GM12878 (cell line): ENCODE measurements at regions not wholly inside any gene's neighbourhood (a gene's known extent, or its start where the extent isn't known, plus 50 kb on each side); places are given as distances from the start of the nearest gene placed in this dataset.

Source experiments
- ATAC-seq: fragments of 200-7000 bp; cut with Tn5 transposase; 3 replicates; pipeline ENCODE4 v1.9.1; 2020; ENCODE audit warnings: mild to moderate bottlenecking, moderate library complexity
- BruUV-seq: library from RNA; stranded (reverse); fragments of 400-500 nt; replicated peaks from 2 replicates; lab custom pipeline; 2021; lab: Mats Ljungman, UMichigan
- CTCF ChIA-PET: fragments of 300-600 bp; sonication (Branson Sonifier 250); formaldehyde crosslinking; extraction: SDS; loops from one replicate; lab custom pipeline; 2021; ENCODE audit warnings: inconsistent platforms; lab: Yijun Ruan, JAX
- POLR2A ChIA-PET: fragments of 350-600 bp; formaldehyde crosslinking; extraction: SDS; loops from one replicate; lab custom pipeline; 2021; ENCODE audit warnings: inconsistent platforms; lab: Charles Lee
- RAD21 ChIA-PET: fragments of 300-600 bp; sonication (Branson Sonifier 250); formaldehyde crosslinking; loops from one replicate; lab custom pipeline; 2023; ENCODE audit warnings: antibody characterized with exemption; ENCODE audit not compliant: unreplicated experiment; lab: Charles Lee
- SMC1A ChIA-PET: fragments of 300-600 bp; sonication (Branson Sonifier 250); formaldehyde crosslinking; loops from one replicate; lab custom pipeline; 2023; ENCODE audit not compliant: unreplicated experiment, uncharacterized antibody; lab: Charles Lee
- DNase-seq: peaks from one replicate; pipeline ENCODE4 v3.0.0-alpha.2; 2011; ENCODE audit warnings: low read depth, low spot score
- FAIRE-seq: peaks from 3 replicates; lab custom pipeline; 2011; peaks lifted over from hg19 to GRCh38; lab: Jason Lieb, UNC
- H2AFZ ChIP-seq: 2 replicates; pipeline ENCODE4 v1.6.0; 2011; ENCODE audit warnings: low read depth, low read length, control low read depth; ENCODE audit not compliant: control insufficient read depth
- H3K27ac ChIP-seq: 2 replicates; pipeline ENCODE4 v1.5.1; 2011; ENCODE audit warnings: control low read depth; ENCODE audit not compliant: control insufficient read depth, insufficient read depth
- H3K27me3 ChIP-seq, 2 experiments: replicated peaks in 1 of 2; 2 replicates each; pipeline versions ENCODE4 v1.6.0 to v1.6.1; 2011; ENCODE audit warnings: low read length in 1 of 2; ENCODE audit not compliant: control insufficient read depth in 2 of 2, insufficient read depth in 2 of 2
- H3K36me3 ChIP-seq, 2 experiments: 2 replicates each; pipeline ENCODE4 v1.5.1; 2011; ENCODE audit warnings: low read length in 1 of 2; ENCODE audit not compliant: control insufficient read depth in 2 of 2, insufficient read depth in 2 of 2
- H3K4me1 ChIP-seq: 2 replicates; pipeline ENCODE4 v1.6.1; 2011; ENCODE audit warnings: mild to moderate bottlenecking, low read length, moderate library complexity, mixed read lengths; ENCODE audit not compliant: control insufficient read depth, insufficient read depth
- H3K4me2 ChIP-seq: 2 replicates; pipeline ENCODE4 v1.6.0; 2011; ENCODE audit warnings: control low read depth; ENCODE audit not compliant: control insufficient read depth, insufficient read depth
- H3K4me3 ChIP-seq: fragments of 200-600 bp; sonication (generic); 2 replicates; pipeline ENCODE4 v1.5.1; 2016
- H3K79me2 ChIP-seq: 2 replicates; pipeline ENCODE4 v1.6.0; 2011; ENCODE audit warnings: low read length; ENCODE audit not compliant: control insufficient read depth, insufficient read depth
- H3K9ac ChIP-seq: 2 replicates; pipeline ENCODE4 v1.8.0; 2011; ENCODE audit warnings: low read length, control low read depth, mixed read lengths; ENCODE audit not compliant: control insufficient read depth, insufficient read depth
- H3K9me3 ChIP-seq: replicated peaks from 3 replicates; pipeline ENCODE4 v1.5.1; 2011; ENCODE audit warnings: mild to moderate bottlenecking, low read length; ENCODE audit not compliant: control insufficient read depth, insufficient read depth
- H4K20me1 ChIP-seq: 2 replicates; pipeline ENCODE4 v1.6.0; 2011; ENCODE audit not compliant: control insufficient read depth, insufficient read depth
- CREB1 ChIP-seq: IDR thresholded peaks from 2 replicates; pipeline ENCODE4 v1.6.1; 2012; ENCODE audit warnings: low read depth, mild to moderate bottlenecking, inconsistent platforms
- FOXM1 ChIP-seq: IDR thresholded peaks from 2 replicates; pipeline ENCODE4 v1.6.1; 2012; ENCODE audit warnings: low read depth, mild to moderate bottlenecking, inconsistent platforms, low read length, moderate library complexity
- HCFC1 ChIP-seq: fragments of 150-350 bp; IDR thresholded peaks from 2 replicates; pipeline ENCODE4 v1.6.1; 2014; ENCODE audit warnings: low read length
- JUNB ChIP-seq: IDR thresholded peaks from 2 replicates; pipeline ENCODE4 v1.6.1; 2016; ENCODE audit warnings: antibody characterized with exemption, mild to moderate bottlenecking
- LARP7 ChIP-seq: fragments of 450-650 bp; IDR thresholded peaks from 2 replicates; pipeline ENCODE4 v1.6.1; 2017; ENCODE audit warnings: mild to moderate bottlenecking
- POLR2A ChIP-seq: IDR thresholded peaks from 2 replicates; pipeline ENCODE4 v1.6.1; 2011; ENCODE audit warnings: low read depth, mild to moderate bottlenecking, low read length
- TAF1 ChIP-seq: IDR thresholded peaks from 2 replicates; pipeline ENCODE4 v1.6.1; 2011; ENCODE audit warnings: mild to moderate bottlenecking, low read depth, low read length, borderline replicate concordance
- ZNF274 ChIP-seq: IDR thresholded peaks from one replicate; pipeline ENCODE4 v1.8.0; 2011; ENCODE audit not compliant: insufficient read length, insufficient read depth
- WGBS: methylation state at CpG from one replicate; pipeline ENCODE4 v1.1.6; 2016; ENCODE audit warnings: low lambda C conversion rate; ENCODE audit not compliant: insufficient replicate concordance, insufficient coverage; ENCODE audit errors: missing lambda C conversion rate; 5-methylcytosine and 5-hydroxymethylcytosine counted together
- in situ Hi-C: fragments of 300-500 bp; cut with MboI; formaldehyde crosslinking; loops from 9 replicates; pipeline ENCODE4 v1.14.3; 2018; ENCODE audit warnings: mixed read lengths
- intact Hi-C: fragments of 100-400 bp; cut with micrococcal nuclease; formaldehyde crosslinking; loops from one replicate; pipeline ENCODE4 v1.14.2; 2022; ENCODE audit not compliant: unreplicated experiment
- TF ChIP-seq, protein P1 (sequence below): fragments of 450-650 bp; formaldehyde crosslinking; IDR thresholded peaks from 2 replicates; pipeline ENCODE4 v1.4.0; 2022; ENCODE audit warnings: mild to moderate bottlenecking, moderate library complexity
- TF ChIP-seq, protein P2 (sequence below): IDR thresholded peaks from 2 replicates; pipeline ENCODE4 v1.6.1; 2012; ENCODE audit warnings: improper control_type of control experiment, low read depth, low read length; ENCODE audit not compliant: insufficient replicate concordance
- TF ChIP-seq, protein P3 (sequence below): fragments of 450-650 bp; IDR thresholded peaks from 2 replicates; pipeline ENCODE4 v1.6.1; 2018; ENCODE audit warnings: borderline replicate concordance, mild to moderate bottlenecking; ENCODE audit not compliant: partially characterized antibody
- TF ChIP-seq, protein P4 (sequence below): fragments of 450-650 bp; IDR thresholded peaks from 2 replicates; pipeline ENCODE4 v1.6.1; 2018; ENCODE audit warnings: mild to moderate bottlenecking, low read depth, moderate library complexity; ENCODE audit not compliant: partially characterized antibody

DNA sequence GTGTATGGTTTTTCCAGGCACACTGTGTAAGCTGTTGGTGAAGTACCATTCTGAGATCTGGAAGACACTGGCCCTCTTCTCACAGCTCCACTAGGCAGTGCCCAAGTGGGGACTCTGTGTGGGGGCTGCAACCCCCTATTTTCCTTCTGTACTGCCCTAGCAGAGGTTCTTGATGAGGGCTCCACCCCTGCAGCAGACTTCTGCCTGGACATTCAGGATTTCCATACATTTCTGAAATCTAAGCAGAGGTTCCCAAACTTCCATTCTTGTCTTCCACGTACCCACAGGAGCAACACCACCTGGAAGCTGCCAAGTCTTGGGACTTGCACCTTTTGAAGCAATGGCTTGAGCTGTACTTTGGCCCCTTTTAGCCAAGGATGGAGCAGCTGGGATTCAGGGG, 85.2 kb upstream of the PRMT8 start:
- in situ Hi-C loops, result no loop called here
- H3K9ac ChIP-seq, result no peak overlapping the region
- WGBS, result 0% methylated on average over 1 of the region's 1 CpG
- no peaks in the 10 kb centered on the region for H3K36me3 ChIP-seq
- ChIA-PET POLR2A (no interaction called here), CTCF (no interaction called here), SMC1A (no interaction called here), RAD21 (no interaction called here)
- intact Hi-C loops, result no loop called here
- ATAC-seq (no peak), DNase-seq (no peak), FAIRE-seq (no peak)
- no peaks in the 10 kb centered on the region for H3K27me3 ChIP-seq
- BruUV-seq, result no TSS peak
- no peak overlapping the region for H2AFZ ChIP-seq
- no peak overlapping the region for H3K4me3 ChIP-seq
- H3K4me2 ChIP-seq, result no peak overlapping the region
- H3K27ac ChIP-seq, result no peak overlapping the region
- no peaks in the 10 kb centered on the region for H3K4me1 ChIP-seq
- no peaks in the 10 kb centered on the region for H4K20me1 ChIP-seq
- H3K79me2 ChIP-seq, result no peaks in the 10 kb centered on the region
- no peaks in the 10 kb centered on the region; the same call in 2 of the 3 replicates for H3K9me3 ChIP-seq
- TF ChIP-seq, protein P1, sequence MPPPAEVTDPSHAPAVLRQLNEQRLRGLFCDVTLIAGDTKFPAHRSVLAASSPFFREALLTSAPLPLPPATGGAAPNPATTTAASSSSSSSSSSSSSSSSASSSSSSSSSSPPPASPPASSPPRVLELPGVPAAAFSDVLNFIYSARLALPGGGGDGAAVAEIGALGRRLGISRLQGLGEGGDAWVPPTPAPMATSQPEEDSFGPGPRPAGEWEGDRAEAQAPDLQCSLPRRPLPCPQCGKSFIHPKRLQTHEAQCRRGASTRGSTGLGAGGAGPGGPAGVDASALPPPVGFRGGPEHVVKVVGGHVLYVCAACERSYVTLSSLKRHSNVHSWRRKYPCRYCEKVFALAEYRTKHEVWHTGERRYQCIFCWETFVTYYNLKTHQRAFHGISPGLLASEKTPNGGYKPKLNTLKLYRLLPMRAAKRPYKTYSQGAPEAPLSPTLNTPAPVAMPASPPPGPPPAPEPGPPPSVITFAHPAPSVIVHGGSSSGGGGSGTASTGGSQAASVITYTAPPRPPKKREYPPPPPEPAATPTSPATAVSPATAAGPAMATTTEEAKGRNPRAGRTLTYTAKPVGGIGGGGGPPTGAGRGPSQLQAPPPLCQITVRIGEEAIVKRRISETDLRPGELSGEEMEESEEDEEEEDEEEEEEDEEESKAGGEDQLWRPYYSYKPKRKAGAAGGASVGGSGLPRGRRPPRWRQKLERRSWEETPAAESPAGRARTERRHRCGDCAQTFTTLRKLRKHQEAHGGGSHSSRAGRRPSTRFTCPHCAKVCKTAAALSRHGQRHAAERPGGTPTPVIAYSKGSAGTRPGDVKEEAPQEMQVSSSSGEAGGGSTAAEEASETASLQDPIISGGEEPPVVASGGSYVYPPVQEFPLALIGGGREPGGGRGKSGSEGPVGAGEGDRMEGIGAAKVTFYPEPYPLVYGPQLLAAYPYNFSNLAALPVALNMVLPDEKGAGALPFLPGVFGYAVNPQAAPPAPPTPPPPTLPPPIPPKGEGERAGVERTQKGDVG (CRISPR knock-in tag), result no peak
- TF ChIP-seq LARP7, result no peak
- no peak for TF ChIP-seq ZNF274
- TF ChIP-seq CREB1, result no peak
- TF ChIP-seq, protein P2, sequence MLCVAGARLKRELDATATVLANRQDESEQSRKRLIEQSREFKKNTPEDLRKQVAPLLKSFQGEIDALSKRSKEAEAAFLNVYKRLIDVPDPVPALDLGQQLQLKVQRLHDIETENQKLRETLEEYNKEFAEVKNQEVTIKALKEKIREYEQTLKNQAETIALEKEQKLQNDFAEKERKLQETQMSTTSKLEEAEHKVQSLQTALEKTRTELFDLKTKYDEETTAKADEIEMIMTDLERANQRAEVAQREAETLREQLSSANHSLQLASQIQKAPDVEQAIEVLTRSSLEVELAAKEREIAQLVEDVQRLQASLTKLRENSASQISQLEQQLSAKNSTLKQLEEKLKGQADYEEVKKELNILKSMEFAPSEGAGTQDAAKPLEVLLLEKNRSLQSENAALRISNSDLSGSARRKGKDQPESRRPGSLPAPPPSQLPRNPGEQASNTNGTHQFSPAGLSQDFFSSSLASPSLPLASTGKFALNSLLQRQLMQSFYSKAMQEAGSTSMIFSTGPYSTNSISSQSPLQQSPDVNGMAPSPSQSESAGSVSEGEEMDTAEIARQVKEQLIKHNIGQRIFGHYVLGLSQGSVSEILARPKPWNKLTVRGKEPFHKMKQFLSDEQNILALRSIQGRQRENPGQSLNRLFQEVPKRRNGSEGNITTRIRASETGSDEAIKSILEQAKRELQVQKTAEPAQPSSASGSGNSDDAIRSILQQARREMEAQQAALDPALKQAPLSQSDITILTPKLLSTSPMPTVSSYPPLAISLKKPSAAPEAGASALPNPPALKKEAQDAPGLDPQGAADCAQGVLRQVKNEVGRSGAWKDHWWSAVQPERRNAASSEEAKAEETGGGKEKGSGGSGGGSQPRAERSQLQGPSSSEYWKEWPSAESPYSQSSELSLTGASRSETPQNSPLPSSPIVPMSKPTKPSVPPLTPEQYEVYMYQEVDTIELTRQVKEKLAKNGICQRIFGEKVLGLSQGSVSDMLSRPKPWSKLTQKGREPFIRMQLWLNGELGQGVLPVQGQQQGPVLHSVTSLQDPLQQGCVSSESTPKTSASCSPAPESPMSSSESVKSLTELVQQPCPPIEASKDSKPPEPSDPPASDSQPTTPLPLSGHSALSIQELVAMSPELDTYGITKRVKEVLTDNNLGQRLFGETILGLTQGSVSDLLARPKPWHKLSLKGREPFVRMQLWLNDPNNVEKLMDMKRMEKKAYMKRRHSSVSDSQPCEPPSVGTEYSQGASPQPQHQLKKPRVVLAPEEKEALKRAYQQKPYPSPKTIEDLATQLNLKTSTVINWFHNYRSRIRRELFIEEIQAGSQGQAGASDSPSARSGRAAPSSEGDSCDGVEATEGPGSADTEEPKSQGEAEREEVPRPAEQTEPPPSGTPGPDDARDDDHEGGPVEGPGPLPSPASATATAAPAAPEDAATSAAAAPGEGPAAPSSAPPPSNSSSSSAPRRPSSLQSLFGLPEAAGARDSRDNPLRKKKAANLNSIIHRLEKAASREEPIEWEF, result no peak
- no peak for TF ChIP-seq POLR2A
- TF ChIP-seq, protein P3, sequence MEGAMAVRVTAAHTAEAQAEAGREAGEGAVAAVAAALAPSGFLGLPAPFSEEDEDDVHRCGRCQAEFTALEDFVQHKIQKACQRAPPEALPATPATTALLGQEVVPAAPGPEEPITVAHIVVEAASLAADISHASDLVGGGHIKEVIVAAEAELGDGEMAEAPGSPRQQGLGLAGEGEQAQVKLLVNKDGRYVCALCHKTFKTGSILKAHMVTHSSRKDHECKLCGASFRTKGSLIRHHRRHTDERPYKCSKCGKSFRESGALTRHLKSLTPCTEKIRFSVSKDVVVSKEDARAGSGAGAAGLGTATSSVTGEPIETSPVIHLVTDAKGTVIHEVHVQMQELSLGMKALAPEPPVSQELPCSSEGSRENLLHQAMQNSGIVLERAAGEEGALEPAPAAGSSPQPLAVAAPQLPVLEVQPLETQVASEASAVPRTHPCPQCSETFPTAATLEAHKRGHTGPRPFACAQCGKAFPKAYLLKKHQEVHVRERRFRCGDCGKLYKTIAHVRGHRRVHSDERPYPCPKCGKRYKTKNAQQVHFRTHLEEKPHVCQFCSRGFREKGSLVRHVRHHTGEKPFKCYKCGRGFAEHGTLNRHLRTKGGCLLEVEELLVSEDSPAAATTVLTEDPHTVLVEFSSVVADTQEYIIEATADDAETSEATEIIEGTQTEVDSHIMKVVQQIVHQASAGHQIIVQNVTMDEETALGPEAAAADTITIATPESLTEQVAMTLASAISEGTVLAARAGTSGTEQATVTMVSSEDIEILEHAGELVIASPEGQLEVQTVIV, result no peak
- TF ChIP-seq TAF1, result no peak
- TF ChIP-seq, protein P4, sequence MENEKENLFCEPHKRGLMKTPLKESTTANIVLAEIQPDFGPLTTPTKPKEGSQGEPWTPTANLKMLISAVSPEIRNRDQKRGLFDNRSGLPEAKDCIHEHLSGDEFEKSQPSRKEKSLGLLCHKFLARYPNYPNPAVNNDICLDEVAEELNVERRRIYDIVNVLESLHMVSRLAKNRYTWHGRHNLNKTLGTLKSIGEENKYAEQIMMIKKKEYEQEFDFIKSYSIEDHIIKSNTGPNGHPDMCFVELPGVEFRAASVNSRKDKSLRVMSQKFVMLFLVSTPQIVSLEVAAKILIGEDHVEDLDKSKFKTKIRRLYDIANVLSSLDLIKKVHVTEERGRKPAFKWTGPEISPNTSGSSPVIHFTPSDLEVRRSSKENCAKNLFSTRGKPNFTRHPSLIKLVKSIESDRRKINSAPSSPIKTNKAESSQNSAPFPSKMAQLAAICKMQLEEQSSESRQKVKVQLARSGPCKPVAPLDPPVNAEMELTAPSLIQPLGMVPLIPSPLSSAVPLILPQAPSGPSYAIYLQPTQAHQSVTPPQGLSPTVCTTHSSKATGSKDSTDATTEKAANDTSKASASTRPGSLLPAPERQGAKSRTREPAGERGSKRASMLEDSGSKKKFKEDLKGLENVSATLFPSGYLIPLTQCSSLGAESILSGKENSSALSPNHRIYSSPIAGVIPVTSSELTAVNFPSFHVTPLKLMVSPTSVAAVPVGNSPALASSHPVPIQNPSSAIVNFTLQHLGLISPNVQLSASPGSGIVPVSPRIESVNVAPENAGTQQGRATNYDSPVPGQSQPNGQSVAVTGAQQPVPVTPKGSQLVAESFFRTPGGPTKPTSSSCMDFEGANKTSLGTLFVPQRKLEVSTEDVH, result no peak
- TF ChIP-seq FOXM1, result no peak
- no peak for TF ChIP-seq JUNB
- TF ChIP-seq HCFC1, result no peak
